ENCODE measurements at regions not wholly inside any gene's neighbourhood (a gene's known extent, or its start where the extent isn't known, plus 50 kb on each side); places are given as distances from the start of the nearest gene placed in this dataset.
"Not testable (repeated sequence)": the region's sequence is repeated elsewhere in the genome, so short reads cannot be mapped to it uniquely, and the experiment has no call there.

- Histone ChIP-seq H3K4me3 (ENCODE audit: low read depth, low read length, poor library complexity, severe bottlenecking) (no peak overlapping the region), H2AFZ (ENCODE audit: low read length) (no peak overlapping the region), H3K27me3 (ENCODE audit: insufficient read depth, low read length) (no peaks in the 10 kb centered on the region), H3K27ac (ENCODE audit: low read depth, low read length, poor library complexity, severe bottlenecking) (no peak overlapping the region), H3K4me1 (ENCODE audit: insufficient read depth, low read length, severe bottlenecking) (no peaks in the 10 kb centered on the region), H3K36me3 (ENCODE audit: insufficient read depth, low read length) (no peaks in the 10 kb centered on the region), H3K9me3 (ENCODE audit: low read length) (peaks cover 6% of the 10 kb centered on the region), H4K20me1 (ENCODE audit: insufficient read depth, low read length) (no peaks in the 10 kb centered on the region), H3K9me2 (ENCODE audit: low read depth, low read length) (no peaks in the 10 kb centered on the region), H3K4me2 (ENCODE audit: low read length) (no peak overlapping the region), H3K9ac (ENCODE audit: low read length) (no peak overlapping the region), H3K79me2 (ENCODE audit: insufficient read depth, low read length) (no peaks in the 10 kb centered on the region), H3F3A (ENCODE audit: insufficient read depth, low read length) (no peaks in the 10 kb centered on the region)
- TF ChIP-seq EZH2 (IDR thresholded peaks at IDR 0.05; ENCODE audit: borderline replicate concordance, low read length) (no peak), CTCF (IDR thresholded peaks at IDR 0.05; ENCODE audit: low read length) (no peak)
Observed at GRCh38 chr17:54452666-54453348, 447.8 kb upstream of the TOM1L1 start.

GRCh38 chr17:54455251-54455868 lies 445.3 kb upstream of the TOM1L1 start:
- Histone ChIP-seq H3K4me3 (ENCODE audit: low read depth, low read length, poor library complexity, severe bottlenecking) (no peak overlapping the region), H3K36me3 (ENCODE audit: insufficient read depth, low read length) (no peaks in the 10 kb centered on the region), H3K9me3 (ENCODE audit: low read length) (peaks cover 6% of the 10 kb centered on the region), H2AFZ (ENCODE audit: low read length) (no peak overlapping the region), H3F3A (ENCODE audit: insufficient read depth, low read length) (no peaks in the 10 kb centered on the region), H3K27ac (ENCODE audit: low read depth, low read length, poor library complexity, severe bottlenecking) (no peak overlapping the region), H4K20me1 (ENCODE audit: insufficient read depth, low read length) (no peaks in the 10 kb centered on the region), H3K9me2 (ENCODE audit: low read depth, low read length) (no peaks in the 10 kb centered on the region), H3K4me1 (ENCODE audit: insufficient read depth, low read length, severe bottlenecking) (no peaks in the 10 kb centered on the region), H3K27me3 (ENCODE audit: insufficient read depth, low read length) (no peaks in the 10 kb centered on the region), H3K4me2 (ENCODE audit: low read length) (no peak overlapping the region), H3K9ac (ENCODE audit: low read length) (no peak overlapping the region), H3K79me2 (ENCODE audit: insufficient read depth, low read length) (no peaks in the 10 kb centered on the region)
- no peak for TF ChIP-seq CTCF (IDR thresholded peaks at IDR 0.05; ENCODE audit: low read length)
- TF ChIP-seq EZH2 (IDR thresholded peaks at IDR 0.05; ENCODE audit: borderline replicate concordance, low read length): no peak

GRCh38 chr17:54465443-54465842 lies 435.2 kb upstream of the TOM1L1 start:
- not testable (repeated sequence) for H3K9me3 ChIP-seq (ENCODE audit: low read length); H3F3A ChIP-seq (ENCODE audit: insufficient read depth, low read length); H2AFZ ChIP-seq (ENCODE audit: low read length); H3K27ac ChIP-seq (ENCODE audit: low read depth, low read length, poor library complexity, severe bottlenecking); H3K79me2 ChIP-seq (ENCODE audit: insufficient read depth, low read length); H3K4me2 ChIP-seq (ENCODE audit: low read length); H3K4me1 ChIP-seq (ENCODE audit: insufficient read depth, low read length, severe bottlenecking); H3K9me2 ChIP-seq (ENCODE audit: low read depth, low read length); H4K20me1 ChIP-seq (ENCODE audit: insufficient read depth, low read length); H3K9ac ChIP-seq (ENCODE audit: low read length); H3K27me3 ChIP-seq (ENCODE audit: insufficient read depth, low read length); H3K4me3 ChIP-seq (ENCODE audit: low read depth, low read length, poor library complexity, severe bottlenecking); H3K36me3 ChIP-seq (ENCODE audit: insufficient read depth, low read length)

GRCh38 chr17:54466875-54467274 lies 433.8 kb upstream of the TOM1L1 start:
- H3K9ac ChIP-seq (ENCODE audit: low read length): no peak overlapping the region
- TF ChIP-seq EZH2 (IDR thresholded peaks at IDR 0.05; ENCODE audit: borderline replicate concordance, low read length): no peak
- no peak for TF ChIP-seq CTCF (IDR thresholded peaks at IDR 0.05; ENCODE audit: low read length)
- H3K9me3 ChIP-seq (ENCODE audit: low read length): no peaks in the 10 kb centered on the region

More at GRCh38 chr17:54466875-54467274, 433.8 kb upstream of the TOM1L1 start:
- no peaks in the 10 kb centered on the region for H3F3A ChIP-seq (ENCODE audit: insufficient read depth, low read length)
- no peaks in the 10 kb centered on the region for H4K20me1 ChIP-seq (ENCODE audit: insufficient read depth, low read length)
- H2AFZ ChIP-seq (ENCODE audit: low read length): no peak overlapping the region
- no peaks in the 10 kb centered on the region for H3K36me3 ChIP-seq (ENCODE audit: insufficient read depth, low read length)
- no peak overlapping the region for H3K27ac ChIP-seq (ENCODE audit: low read depth, low read length, poor library complexity, severe bottlenecking)
- no peaks in the 10 kb centered on the region for H3K4me1 ChIP-seq (ENCODE audit: insufficient read depth, low read length, severe bottlenecking)
- no peaks in the 10 kb centered on the region for H3K79me2 ChIP-seq (ENCODE audit: insufficient read depth, low read length)
- H3K27me3 ChIP-seq (ENCODE audit: insufficient read depth, low read length): no peaks in the 10 kb centered on the region
- no peaks in the 10 kb centered on the region for H3K9me2 ChIP-seq (ENCODE audit: low read depth, low read length)
- no peak overlapping the region for H3K4me2 ChIP-seq (ENCODE audit: low read length)
- no peak overlapping the region for H3K4me3 ChIP-seq (ENCODE audit: low read depth, low read length, poor library complexity, severe bottlenecking)

All from OCI-LY1 (cell line).